Keratinocyte (primary cell): ENCODE measurements at regions not wholly inside any gene's neighbourhood (a gene's known extent, or its start where the extent isn't known, plus 50 kb on each side); places are given as distances from the start of the nearest gene placed in this dataset.

ENCODE experiments used
- DNase-seq: peaks from one replicate; pipeline ENCODE4 v3.0.0-alpha.2; 2011; ENCODE audit warnings: low read depth, missing footprints, low spot score
- FAIRE-seq: peaks from 2 replicates; lab custom pipeline; 2011; peaks lifted over from hg19 to GRCh38; lab: Jason Lieb, UNC
- H2AFZ ChIP-seq: 2 replicates; pipeline ENCODE4 v1.6.0; 2012; ENCODE audit warnings: low read length, control low read depth, inconsistent platforms; ENCODE audit not compliant: control insufficient read depth
- H3K27ac ChIP-seq: 2 replicates; pipeline ENCODE4 v1.5.1; 2011; ENCODE audit warnings: low read length; ENCODE audit not compliant: control insufficient read depth, insufficient read depth
- H3K27me3 ChIP-seq: 3 replicates; pipeline ENCODE4 v1.6.0; 2011; ENCODE audit warnings: low read length; ENCODE audit not compliant: control insufficient read depth, insufficient read depth; ENCODE audit errors: extremely low read depth
- H3K36me3 ChIP-seq, 2 experiments: 2 replicates in 1 of 2; 3 replicates in 1 of 2; pipeline ENCODE4 v1.5.1; 2011; ENCODE audit warnings: low read length in 2 of 2, mild to moderate bottlenecking in 1 of 2; ENCODE audit not compliant: control insufficient read depth in 2 of 2, insufficient read depth in 2 of 2; ENCODE audit errors: extremely low read depth in 1 of 2
- H3K4me1 ChIP-seq: 3 replicates; pipeline ENCODE4 v1.5.1; 2011; ENCODE audit warnings: low read length; ENCODE audit not compliant: control insufficient read depth, insufficient read depth; ENCODE audit errors: extremely low read depth
- H3K4me2 ChIP-seq: 3 replicates; pipeline ENCODE4 v1.6.0; 2011; ENCODE audit warnings: low read depth, low read length; ENCODE audit not compliant: control insufficient read depth, insufficient read depth; ENCODE audit errors: extremely low read depth
- H3K4me3 ChIP-seq, 3 experiments: fragments of 200-600 bp in 1 of 3; sonication (generic) in 1 of 3; 2 replicates in 2 of 3; 3 replicates in 1 of 3; pipeline ENCODE4 v1.5.1; 2011 to 2016; ENCODE audit warnings: low read length in 3 of 3, mild to moderate bottlenecking in 3 of 3, control low read depth in 2 of 3, inconsistent platforms in 1 of 3, low read depth in 1 of 3, mixed read lengths in 1 of 3, mixed run types in 1 of 3, moderate library complexity in 1 of 3; ENCODE audit not compliant: control insufficient read depth in 2 of 3, insufficient read depth in 2 of 3; ENCODE audit errors: extremely low read depth in 1 of 3
- H3K79me2 ChIP-seq: 2 replicates; pipeline ENCODE4 v1.6.0; 2012; ENCODE audit warnings: low read length; ENCODE audit not compliant: control insufficient read depth, insufficient read depth
- H3K9ac ChIP-seq: 3 replicates; pipeline ENCODE4 v1.6.0; 2011; ENCODE audit warnings: low read length; ENCODE audit not compliant: control insufficient read depth, insufficient read depth; ENCODE audit errors: extremely low read depth
- H3K9me1 ChIP-seq: 3 replicates; pipeline ENCODE4 v1.6.0; 2011; ENCODE audit warnings: low read length; ENCODE audit not compliant: control insufficient read depth, insufficient read depth; ENCODE audit errors: extremely low read depth
- H3K9me3 ChIP-seq: 2 replicates; pipeline ENCODE4 v1.5.1; 2012; ENCODE audit warnings: low read depth, low read length; ENCODE audit not compliant: control insufficient read depth
- H4K20me1 ChIP-seq: 3 replicates; pipeline ENCODE4 v1.6.0; 2011; ENCODE audit warnings: low read length; ENCODE audit not compliant: control insufficient read depth, insufficient read depth; ENCODE audit errors: extremely low read depth
- EZH2 ChIP-seq: IDR thresholded peaks from one replicate; pipeline ENCODE4 v1.6.1; 2012; ENCODE audit warnings: inconsistent platforms, mild to moderate bottlenecking, low read length, moderate library complexity
- dilution Hi-C: fragments of 300-500 bp; cut with MboI; formaldehyde crosslinking; loops from one replicate; pipeline ENCODE4 v1.7.0; 2020; ENCODE audit warnings: low sequenced_read_pairs; ENCODE audit not compliant: extremely low pct_ligation_motif_present
- TF ChIP-seq, protein P1 (sequence below), 3 experiments: IDR thresholded peaks in 1 of 3; conservative IDR thresholded peaks in 1 of 3; optimal IDR thresholded peaks in 1 of 3; 2 replicates in 2 of 3; 3 replicates in 1 of 3; pipeline versions ENCODE3 to v1.5.1; 2011; ENCODE audit warnings: low read length in 3 of 3, mild to moderate bottlenecking in 3 of 3, moderate library complexity in 2 of 3, control low read depth in 1 of 3, inconsistent platforms in 1 of 3; ENCODE audit not compliant: insufficient read depth in 2 of 3; ENCODE audit errors: extremely low read depth in 1 of 3

GRCh38 chr19:28349604-28350003 lies 863.3 kb downstream of the UQCRFS1 start:
- TF ChIP-seq, protein P1, sequence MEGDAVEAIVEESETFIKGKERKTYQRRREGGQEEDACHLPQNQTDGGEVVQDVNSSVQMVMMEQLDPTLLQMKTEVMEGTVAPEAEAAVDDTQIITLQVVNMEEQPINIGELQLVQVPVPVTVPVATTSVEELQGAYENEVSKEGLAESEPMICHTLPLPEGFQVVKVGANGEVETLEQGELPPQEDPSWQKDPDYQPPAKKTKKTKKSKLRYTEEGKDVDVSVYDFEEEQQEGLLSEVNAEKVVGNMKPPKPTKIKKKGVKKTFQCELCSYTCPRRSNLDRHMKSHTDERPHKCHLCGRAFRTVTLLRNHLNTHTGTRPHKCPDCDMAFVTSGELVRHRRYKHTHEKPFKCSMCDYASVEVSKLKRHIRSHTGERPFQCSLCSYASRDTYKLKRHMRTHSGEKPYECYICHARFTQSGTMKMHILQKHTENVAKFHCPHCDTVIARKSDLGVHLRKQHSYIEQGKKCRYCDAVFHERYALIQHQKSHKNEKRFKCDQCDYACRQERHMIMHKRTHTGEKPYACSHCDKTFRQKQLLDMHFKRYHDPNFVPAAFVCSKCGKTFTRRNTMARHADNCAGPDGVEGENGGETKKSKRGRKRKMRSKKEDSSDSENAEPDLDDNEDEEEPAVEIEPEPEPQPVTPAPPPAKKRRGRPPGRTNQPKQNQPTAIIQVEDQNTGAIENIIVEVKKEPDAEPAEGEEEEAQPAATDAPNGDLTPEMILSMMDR (optimal IDR thresholded peaks at IDR 0.05 in 1 of 3, IDR thresholded peaks at IDR 0.05 in 1 of 3, conservative IDR thresholded peaks at IDR 0.05 in 1 of 3; ENCODE audit: extremely low read depth in 1 of 3, insufficient read depth in 2 of 3, low read length in 3 of 3): no peak
- no peak for TF ChIP-seq EZH2
- no peak for DNase-seq
- no peak overlapping the region for H3K9ac ChIP-seq
- H4K20me1 ChIP-seq: no peaks in the 10 kb centered on the region
- no peak for FAIRE-seq
- no peak overlapping the region for H2AFZ ChIP-seq
- no peak overlapping the region for H3K4me3 ChIP-seq
- peaks cover 5% of the 10 kb centered on the region for H3K9me3 ChIP-seq
- H3K4me1 ChIP-seq: no peaks in the 10 kb centered on the region
- H3K27me3 ChIP-seq: no peaks in the 10 kb centered on the region
- no peaks in the 10 kb centered on the region for H3K9me1 ChIP-seq
- no peak overlapping the region for H3K27ac ChIP-seq
- dilution Hi-C loops: no loop called here
- no peak overlapping the region for H3K4me2 ChIP-seq
- H3K36me3 ChIP-seq: no peaks in the 10 kb centered on the region
- no peaks in the 10 kb centered on the region for H3K79me2 ChIP-seq

DNA sequence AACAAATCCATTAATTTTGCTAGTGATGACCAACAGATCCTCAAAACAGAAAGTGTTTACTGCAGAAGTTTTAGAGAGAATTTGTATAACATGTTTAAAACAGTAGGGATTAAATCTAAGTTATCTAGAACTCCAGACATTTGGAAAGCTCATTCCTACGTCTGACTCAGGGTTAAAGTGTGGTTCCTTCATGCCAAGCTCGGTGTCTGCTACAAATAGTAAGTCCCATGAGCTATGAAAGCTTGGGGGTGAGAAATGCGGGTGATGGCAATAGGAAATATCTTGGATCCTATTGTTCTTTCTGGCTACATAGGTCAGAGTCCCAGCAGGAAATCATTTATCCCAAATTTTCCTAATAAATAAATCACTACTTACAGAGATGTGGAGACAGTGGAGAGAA lies 867.1 kb downstream of the UQCRFS1 start:
- H3K4me1 ChIP-seq: no peaks in the 10 kb centered on the region

More for the DNA sequence above, 867.1 kb downstream of the UQCRFS1 start:
- Histone ChIP-seq H3K9ac (no peak overlapping the region), H3K36me3 (no peaks in the 10 kb centered on the region), H3K4me3 (no peak overlapping the region), H3K27me3 (no peaks in the 10 kb centered on the region), H3K9me3 (peaks cover 5% of the 10 kb centered on the region), H3K27ac (no peak overlapping the region), H4K20me1 (no peaks in the 10 kb centered on the region), H3K79me2 (no peaks in the 10 kb centered on the region), H2AFZ (no peak overlapping the region), H3K4me2 (no peak overlapping the region), H3K9me1 (no peaks in the 10 kb centered on the region)
- TF ChIP-seq EZH2: no peak
- TF ChIP-seq, protein P1 (optimal IDR thresholded peaks at IDR 0.05 in 1 of 3, IDR thresholded peaks at IDR 0.05 in 1 of 3, conservative IDR thresholded peaks at IDR 0.05 in 1 of 3; ENCODE audit: extremely low read depth in 1 of 3, insufficient read depth in 2 of 3, low read length in 3 of 3): no peak
- dilution Hi-C loops: no loop called here
- no peak for FAIRE-seq
- DNase-seq: no peak
